ENCODE measurements at regions not wholly inside any gene's neighbourhood (a gene's known extent, or its start where the extent isn't known, plus 50 kb on each side); places are given as distances from the start of the nearest gene placed in this dataset.

GRCh38 chr4:141486375-141486997, 149.9 kb upstream of the IL15 start:
- no peak for TF ChIP-seq CTCF (IDR thresholded peaks at IDR 0.05; ENCODE audit: borderline replicate concordance, extremely low read depth, insufficient read depth)
- FAIRE-seq: no peak
- Histone ChIP-seq H3K4me1 (ENCODE audit: control insufficient read depth in 2 of 3, insufficient read depth in 2 of 3, low read depth in 1 of 3, low read length in 3 of 3) (no peaks in the 10 kb centered on the region), H3K27me3 (ENCODE audit: control insufficient read depth, insufficient read depth, low read length) (no peaks in the 10 kb centered on the region), H3K9me3 (ENCODE audit: control insufficient read depth in 2 of 3, insufficient read depth in 1 of 3, low read length in 3 of 3) (peaks cover 0 to 11% (median 0%) of the 10 kb centered on the region in 3 donors), H3K36me3 (ENCODE audit: control insufficient read depth in 2 of 3, insufficient read depth in 3 of 3, low read length in 3 of 3) (no peaks in the 10 kb centered on the region), H3K9ac (ENCODE audit: low read length in 3 of 3) (no peak overlapping the region), H3K4me3 (ENCODE audit: low read length in 3 of 3) (no peak overlapping the region), H3K27ac (ENCODE audit: low read depth in 2 of 2, low read length in 2 of 2) (no peak overlapping the region)
- peak in 1 of 5 donors; percentile 20 for DNase-seq
- intact Hi-C loops (cut with DNase I): no loop called here

GRCh38 chr4:141497627-141498026, 138.8 kb upstream of the IL15 start:
- intact Hi-C loops (cut with DNase I): no loop called here
- TF ChIP-seq CTCF (IDR thresholded peaks at IDR 0.05; ENCODE audit: borderline replicate concordance, extremely low read depth, insufficient read depth): no peak
- no peaks in the 10 kb centered on the region for H3K27me3 ChIP-seq (ENCODE audit: control insufficient read depth, insufficient read depth, low read length)
- no peaks in the 10 kb centered on the region for H3K36me3 ChIP-seq (ENCODE audit: control insufficient read depth in 2 of 3, insufficient read depth in 3 of 3, low read length in 3 of 3)
- no peaks in the 10 kb centered on the region for H3K9me3 ChIP-seq (ENCODE audit: control insufficient read depth in 2 of 3, insufficient read depth in 1 of 3, low read length in 3 of 3)
- H3K9ac ChIP-seq (ENCODE audit: low read length in 3 of 3): no peak overlapping the region
- no peak overlapping the region for H3K27ac ChIP-seq (ENCODE audit: low read depth in 2 of 2, low read length in 2 of 2)
- DNase-seq: no peak
- H3K4me1 ChIP-seq (ENCODE audit: control insufficient read depth in 2 of 3, insufficient read depth in 2 of 3, low read depth in 1 of 3, low read length in 3 of 3): no peaks in the 10 kb centered on the region
- FAIRE-seq: no peak
- H3K4me3 ChIP-seq (ENCODE audit: low read length in 3 of 3): no peak overlapping the region

GRCh38 chr4:141499261-141499853, 137.0 kb upstream of the IL15 start:
- peak in 2 of 5 donors; percentile 27 to 45 for DNase-seq
- no peaks in the 10 kb centered on the region for H3K36me3 ChIP-seq (ENCODE audit: control insufficient read depth in 2 of 3, insufficient read depth in 3 of 3, low read length in 3 of 3)
- no peak overlapping the region for H3K4me3 ChIP-seq (ENCODE audit: low read length in 3 of 3)
- no peaks in the 10 kb centered on the region for H3K27me3 ChIP-seq (ENCODE audit: control insufficient read depth, insufficient read depth, low read length)
- TF ChIP-seq CTCF (IDR thresholded peaks at IDR 0.05; ENCODE audit: borderline replicate concordance, extremely low read depth, insufficient read depth): no peak
- no peaks in the 10 kb centered on the region for H3K4me1 ChIP-seq (ENCODE audit: control insufficient read depth in 2 of 3, insufficient read depth in 2 of 3, low read depth in 1 of 3, low read length in 3 of 3)
- H3K9me3 ChIP-seq (ENCODE audit: control insufficient read depth in 2 of 3, insufficient read depth in 1 of 3, low read length in 3 of 3): no peaks in the 10 kb centered on the region
- intact Hi-C loops (cut with DNase I): no loop called here
- H3K27ac ChIP-seq (ENCODE audit: low read depth in 2 of 2, low read length in 2 of 2): no peak overlapping the region
- FAIRE-seq: no peak
- no peak overlapping the region for H3K9ac ChIP-seq (ENCODE audit: low read length in 3 of 3)
